ENCODE measurements at regions not wholly inside any gene's neighbourhood (a gene's known extent, or its start where the extent isn't known, plus 50 kb on each side); places are given as distances from the start of the nearest gene placed in this dataset.
"Not testable (repeated sequence)": the region's sequence is repeated elsewhere in the genome, so short reads cannot be mapped to it uniquely, and the experiment has no call there.

DNA sequence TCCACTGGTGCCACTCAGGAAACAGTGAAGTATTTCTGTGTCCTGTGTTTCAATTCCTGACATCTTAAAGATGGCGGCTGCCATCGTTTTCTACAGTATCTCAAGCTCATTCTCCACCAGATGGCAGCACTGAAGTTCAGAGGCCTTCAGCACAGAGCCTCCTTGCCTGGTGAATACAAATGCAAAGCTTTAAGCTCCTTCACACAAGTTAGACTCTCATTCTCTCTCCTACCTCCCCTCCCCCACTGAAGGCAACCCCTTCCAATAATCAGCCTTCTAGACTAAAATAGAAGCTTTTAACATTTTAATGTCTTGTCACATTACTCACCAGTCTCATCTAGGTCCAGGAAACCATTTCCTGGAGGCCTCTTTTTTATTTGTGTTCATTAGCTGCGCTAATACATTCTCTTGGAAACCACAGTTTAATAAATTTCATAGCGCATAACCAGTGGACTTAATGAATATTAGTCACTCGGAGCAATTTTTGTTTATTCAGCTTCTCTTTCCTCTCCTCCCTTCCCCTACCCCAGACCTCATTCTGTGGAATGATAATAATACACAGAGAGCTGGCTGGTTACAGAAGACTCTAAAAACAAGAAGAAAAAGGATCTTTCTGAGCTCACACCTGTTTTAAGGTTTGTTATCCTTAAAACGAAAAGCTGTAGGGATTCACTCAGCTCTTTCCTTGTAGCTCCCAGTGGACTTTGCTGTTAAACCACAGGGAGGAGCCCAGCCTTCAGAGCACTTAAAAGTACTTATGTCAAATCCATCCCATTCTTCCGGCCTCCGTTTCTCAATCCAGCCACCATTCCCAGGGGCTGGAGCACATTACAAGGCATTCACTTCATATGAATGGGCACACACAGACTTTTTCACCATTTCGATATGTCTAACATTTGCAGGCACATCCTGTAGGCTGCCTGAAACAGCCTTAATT lies 384.9 kb downstream of the HLX start:
- DNase-seq = peak; percentile 79

DNA sequence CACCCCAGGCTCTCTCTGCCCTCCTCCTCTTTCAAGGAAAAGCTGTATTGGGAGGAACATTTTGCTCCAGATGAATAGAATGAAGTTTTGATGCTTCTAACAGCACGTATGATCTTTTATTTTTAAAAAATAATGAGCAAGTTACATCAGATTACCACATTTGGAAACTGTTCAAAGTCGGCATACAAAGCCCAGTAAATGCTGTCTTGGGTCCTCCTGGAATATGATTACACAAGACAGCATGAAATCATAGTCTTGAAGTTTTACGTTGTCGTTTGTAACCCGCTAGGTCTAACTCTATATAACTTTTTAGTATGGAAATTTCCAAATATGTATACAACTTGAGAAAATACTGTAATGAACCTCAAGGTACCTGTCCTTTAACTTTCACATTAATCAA lies 385.6 kb downstream of the HLX start:
- no peak for DNase-seq

DNA sequence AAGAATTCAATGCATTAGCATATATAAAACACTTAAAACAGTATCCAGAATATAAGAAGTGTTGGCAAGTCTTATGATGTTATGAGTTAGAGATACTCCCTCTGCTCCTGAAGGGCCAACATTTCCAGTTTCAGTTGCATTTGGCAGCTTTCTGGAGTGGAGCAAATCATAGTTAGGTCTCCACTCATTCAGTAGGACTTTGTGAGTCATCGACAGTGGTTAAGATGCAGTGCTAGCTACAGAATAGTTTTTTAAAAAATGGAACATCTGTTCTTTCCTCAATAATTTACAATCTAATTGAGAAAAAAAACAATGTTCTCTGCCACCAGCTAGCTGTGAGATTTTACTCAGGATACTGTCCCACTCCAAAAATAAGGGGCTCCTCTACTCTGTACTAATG lies 389.1 kb downstream of the HLX start:
- no peak for DNase-seq

DNA sequence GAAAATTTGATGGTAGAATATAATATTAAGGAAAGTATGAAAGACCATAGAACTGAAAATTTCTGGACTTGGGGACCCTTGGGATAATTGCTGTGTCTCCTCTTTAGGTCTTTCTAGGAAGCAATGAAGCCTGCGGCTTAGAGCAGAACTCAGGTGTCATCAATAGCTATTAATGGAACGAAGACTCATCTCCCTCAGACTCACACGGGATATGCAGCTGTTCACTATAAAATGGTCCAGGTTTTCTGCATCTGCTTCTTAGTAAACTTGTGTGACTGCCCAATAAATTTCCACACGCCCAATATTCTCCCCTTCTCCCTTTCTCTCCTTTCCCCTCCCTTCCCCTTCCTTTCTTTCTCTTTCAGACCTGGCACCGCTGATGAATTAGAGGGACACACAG lies 392.5 kb downstream of the HLX start:
- no peak for DNase-seq

DNA sequence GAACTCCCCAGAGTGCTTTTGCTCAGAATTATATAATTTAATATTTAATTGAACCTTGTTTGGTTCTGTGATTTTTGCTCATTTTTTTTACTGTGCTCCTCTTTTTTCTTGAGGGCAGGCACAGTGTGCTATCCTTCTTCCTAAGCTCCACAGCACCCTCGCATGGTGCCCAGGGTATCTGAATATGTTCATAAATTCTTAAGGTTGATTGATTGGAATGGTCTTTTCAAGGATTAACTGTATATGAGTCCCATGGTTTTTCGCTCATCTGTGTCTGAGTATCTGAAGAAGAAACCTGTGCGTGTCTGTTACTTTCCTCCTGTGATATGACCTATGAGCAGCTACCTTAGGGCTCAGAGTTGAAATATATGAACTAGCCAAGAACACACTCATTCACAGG lies 393.7 kb downstream of the HLX start:
- DNase-seq = no peak

DNA sequence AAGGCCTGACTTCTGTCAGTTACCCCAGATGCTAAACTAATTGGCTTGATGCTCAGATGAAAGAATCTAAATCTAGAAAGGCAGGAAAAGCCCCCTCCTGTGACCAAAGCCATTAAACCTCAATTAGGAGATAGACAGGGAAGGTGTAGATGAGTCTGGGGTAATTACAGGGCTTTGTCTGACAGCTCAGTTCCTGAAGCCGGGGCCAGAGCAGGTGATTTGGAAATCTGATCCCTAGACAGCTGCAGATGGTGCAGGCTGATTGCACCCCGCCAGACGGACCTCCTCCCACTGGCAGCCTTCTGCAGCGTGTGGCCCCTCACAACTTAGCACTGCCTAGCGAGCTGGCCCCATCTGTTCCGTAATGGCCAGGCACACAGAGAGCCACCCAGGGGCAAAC lies 395.1 kb downstream of the HLX start:
- DNase-seq = no peak

DNA sequence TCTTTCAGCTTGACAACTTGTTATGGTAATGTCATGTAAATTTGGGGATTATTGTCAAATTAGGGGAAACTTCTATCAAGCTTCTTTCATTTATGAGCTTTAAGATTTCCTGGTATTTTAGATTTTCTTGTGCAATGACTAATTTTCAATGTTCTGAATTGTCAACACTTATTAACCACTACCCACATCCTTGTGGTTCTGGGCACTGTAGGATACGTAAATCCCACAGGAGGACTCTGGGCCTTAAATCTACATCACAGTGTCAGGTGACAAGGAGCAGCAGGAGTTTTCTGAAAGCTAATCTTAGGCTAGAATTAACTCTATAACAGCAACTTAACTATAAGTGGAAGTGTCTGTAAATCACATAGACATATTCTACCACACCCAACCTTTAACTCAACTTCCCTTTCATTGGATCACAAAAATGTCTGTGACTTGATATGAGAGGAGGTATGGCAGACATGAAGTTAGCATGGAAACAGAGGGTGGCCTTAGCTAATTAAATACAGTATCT lies 397.7 kb downstream of the HLX start:
- no peak for DNase-seq

DNA sequence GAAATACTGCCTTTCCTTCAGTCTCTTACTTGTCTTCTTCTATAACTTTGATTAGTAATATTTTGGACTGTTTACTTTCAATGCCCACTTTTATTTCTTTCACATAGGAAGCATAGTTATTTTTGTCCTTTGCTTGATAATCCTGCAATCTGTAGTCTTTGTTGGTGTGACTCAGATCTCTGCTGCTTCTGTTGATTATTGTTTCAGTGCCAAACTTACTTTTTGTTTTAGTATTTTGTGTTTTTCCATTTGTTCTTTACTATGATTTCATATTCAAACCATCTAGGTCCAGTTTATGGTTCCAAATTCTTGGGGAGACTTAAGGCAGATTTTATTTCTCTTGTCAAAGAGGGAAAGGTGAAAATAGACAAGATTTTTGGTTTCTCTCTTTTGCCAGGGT lies 399.9 kb downstream of the HLX start:
- DNase-seq = no peak

DNA sequence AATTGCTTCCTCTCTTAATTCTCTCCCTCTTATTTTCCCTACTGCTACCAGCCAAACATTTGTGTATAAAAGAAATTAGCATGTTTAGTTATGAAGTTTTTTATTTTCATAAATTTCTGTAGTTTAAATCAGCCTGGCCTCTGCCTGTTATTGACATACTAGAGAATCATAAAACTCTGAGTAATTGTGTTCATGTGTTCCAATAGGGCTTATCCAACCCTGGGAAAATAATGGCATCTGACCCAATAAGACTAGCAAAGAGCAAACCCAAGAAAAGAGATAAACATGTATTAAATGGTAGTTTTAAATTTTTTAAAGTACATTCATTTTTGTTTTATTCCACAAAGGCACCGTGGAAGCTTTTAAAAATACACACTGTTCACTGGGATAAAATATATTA lies 404.3 kb downstream of the HLX start:
- DNase-seq = no peak

DNA sequence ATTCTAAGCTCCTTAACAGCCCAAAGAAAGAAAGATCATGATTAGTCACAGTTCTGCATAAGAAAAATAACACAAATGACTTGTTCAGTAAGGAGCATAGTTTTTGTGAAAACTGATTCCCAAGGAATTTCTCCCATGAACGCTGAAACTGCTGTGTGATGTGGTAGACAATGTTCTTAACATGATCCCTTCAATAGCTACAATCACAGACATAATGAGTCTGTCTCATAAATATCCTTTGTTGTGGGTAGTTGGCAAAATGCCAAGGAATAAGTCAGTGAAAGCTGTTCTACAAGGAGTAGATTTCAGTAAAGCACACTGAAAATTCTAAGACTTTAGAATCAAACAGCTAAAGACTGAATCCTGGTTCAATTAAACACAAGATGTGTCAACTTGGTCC lies 404.8 kb downstream of the HLX start:
- DNase-seq = no peak

DNA sequence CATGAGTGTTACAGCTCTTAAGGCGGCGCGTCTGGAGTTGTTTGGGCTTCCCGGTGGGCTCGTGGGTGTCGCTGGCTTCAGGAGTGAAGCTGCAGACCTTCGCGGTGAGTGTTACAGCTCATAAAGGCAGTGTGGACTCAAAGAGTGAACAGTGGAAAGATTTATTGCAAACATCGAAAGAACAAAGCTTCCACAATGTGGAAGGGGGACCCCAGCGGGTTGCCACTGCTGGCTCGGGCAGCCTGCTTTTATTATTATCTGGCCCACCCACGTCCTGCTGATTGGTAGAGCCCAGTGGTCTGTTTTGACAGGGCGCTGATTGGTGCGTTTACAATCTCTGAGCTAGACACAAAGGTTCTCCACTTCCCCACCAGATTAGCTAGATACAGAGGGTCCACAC lies 405.7 kb downstream of the HLX start:
- not testable (repeated sequence) for DNase-seq

DNA sequence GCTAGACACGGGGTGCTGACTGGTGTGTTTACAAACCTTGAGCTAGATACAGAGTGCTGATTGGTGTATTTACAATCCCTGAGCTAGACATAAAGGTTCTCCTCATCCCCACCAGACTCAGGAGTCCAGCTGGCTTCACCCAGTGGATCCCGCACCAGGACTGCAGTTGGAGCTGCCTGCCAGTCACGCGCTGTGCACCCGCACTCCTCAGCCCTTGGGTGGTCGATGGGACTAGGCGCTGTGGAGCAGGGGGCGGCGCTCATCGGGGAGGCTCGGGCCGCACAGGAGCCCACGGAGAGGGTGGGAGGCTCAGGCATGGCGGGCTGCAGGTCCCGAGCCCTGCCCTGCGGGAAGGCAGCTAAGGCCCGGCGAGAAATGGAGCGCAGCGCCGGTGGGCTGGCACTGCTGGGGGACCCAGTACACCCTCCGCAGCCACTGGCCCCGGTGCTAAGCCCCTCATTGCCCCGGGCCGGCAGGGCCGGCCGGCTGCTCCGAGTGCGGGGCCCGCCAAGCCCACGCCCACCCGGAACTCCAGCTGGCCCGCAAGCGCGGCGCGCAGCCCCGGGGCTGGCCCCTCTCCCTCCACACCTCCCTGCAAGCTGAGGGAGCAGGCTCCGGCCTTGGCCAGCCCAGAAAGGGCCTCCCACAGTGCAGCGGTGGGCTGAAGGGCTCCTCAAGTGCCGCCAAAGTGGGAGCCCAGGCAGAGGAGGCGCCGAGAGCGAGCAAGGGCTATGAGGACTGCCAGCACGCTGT lies 406.4 kb downstream of the HLX start:
- not testable (repeated sequence) for DNase-seq

DNA sequence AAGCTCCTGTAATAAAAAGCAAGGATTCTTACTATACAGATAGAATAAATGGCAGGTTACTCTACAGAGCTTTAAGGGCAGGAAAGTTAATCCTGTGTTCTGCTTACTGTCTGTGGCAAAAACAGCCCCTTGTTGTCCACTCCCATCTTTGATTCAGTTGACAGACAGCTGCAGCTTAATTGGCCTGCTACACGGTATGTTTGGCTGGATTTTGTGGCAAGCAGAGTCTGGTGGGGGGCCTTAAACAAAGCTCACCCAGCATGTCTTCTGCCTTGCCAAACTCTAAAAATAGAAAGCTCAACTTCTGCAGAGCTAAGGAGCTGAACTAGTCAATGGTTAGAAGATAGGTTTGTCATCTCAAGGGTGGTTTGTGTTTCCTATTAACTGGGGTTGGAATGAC lies 407.2 kb downstream of the HLX start:
- no peak for DNase-seq

DNA sequence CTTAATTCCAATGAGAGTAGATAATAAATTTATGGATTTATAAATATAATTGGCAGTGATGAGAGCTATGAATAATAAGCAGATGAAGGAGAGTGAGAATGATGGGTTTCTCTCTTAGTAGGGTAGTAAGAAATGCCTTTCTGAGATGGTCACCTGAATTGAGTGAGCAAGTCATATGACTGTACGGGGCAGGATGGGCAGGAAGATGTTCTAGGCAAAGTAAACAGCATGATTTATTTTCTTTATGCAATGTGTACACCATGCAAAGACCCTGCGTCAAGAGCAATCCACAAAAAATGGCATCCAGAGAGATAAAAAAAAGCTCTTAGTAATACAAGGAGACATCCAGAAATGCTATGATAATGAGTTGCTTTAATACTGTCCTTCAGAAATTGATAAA lies 409.9 kb downstream of the HLX start:
- DNase-seq = no peak

DNA sequence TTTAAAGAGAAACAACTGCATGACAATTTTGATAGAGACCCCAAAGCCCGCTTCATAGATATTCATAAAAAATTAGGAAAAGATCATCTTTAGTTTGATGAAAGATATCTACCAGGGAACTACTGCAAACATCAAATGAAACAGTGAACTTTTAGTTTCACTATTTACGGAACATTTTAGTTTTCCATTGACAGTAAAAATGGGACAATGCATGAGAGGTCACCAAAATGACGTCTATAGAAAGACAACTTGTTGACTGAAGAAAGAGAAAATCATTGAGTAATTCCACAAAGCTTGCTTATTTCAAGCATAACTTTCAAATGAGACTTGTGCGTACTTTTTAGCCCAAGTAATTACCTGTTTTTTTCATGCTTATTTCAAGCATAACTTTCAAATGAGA lies 411.4 kb downstream of the HLX start:
- no peak for DNase-seq

DNA sequence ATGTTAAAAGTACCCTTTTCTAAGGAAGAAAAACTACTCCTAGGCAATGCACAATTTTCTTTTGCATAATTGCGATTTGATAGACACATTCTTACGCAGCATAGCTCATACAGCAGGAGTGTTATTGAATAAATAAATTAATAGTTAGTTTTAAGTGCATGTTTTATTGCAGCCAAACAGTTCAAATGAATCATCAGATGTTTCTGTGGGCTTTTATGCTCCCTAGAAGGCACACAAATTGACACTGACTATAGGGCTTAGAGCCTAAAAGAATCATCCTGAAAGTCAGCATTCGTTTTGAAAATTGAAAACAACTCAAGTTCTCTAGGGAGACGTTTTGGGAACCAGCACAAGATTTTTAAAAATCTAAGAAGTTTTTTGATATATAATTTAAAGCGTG lies 411.9 kb downstream of the HLX start:
- DNase-seq = no peak

DNA sequence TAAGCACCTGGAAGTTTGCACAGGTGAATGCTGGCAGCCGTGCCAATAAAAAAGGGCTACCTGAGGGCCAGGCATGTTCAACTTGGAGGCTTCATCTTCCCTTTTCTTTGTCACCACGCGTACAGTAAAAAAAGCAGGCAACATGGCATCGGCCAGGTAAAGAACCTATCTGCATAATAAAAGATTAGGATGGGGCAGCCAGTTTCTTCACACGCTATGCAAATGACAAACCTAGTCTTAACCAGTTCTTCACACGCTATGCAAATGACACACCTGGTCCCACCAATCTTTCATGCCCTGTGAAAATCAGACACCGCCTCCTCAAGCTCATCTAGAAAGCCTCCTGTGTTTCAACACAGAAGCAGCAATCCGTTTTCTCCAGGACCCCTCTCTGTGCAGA lies 413.4 kb downstream of the HLX start:
- no peak for DNase-seq

DNA sequence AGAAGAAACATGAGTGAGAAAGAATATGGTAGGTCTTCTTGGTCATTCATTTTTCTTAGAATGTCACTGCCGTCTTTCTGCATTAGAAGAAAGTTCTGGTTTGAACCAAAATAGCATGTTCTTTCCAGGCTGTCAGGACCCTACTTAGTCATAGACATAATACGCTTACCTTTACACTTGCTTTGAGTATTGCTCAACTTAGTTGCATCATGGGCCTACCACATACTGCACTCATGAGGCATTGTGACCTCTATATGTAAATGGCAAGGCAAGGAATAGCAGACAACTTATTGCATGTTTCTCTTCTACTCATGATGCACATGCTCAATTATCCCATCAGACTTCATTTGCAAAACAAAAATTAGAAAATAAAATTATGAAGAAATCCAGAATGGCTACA lies 415.0 kb downstream of the HLX start:
- DNase-seq = no peak

DNA sequence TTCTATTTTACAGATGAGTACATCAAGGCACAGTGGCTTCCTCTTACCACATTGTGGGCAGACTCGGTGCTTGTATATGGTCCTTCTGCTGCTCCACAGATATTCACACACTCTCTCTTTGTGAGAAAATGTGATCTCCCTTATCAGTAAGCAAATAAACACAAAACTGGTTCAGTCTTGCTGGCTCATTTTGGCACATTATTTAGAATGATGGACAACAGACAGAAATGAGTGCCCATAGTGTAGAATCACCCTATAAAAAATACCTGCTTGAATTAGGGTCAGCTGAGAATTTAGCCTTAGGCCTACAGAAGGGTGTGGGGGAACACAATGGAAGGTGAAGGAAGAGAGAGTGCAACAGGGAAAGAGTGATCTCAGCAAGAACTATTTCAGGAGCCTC lies 423.1 kb downstream of the HLX start:
- no peak for DNase-seq

DNA sequence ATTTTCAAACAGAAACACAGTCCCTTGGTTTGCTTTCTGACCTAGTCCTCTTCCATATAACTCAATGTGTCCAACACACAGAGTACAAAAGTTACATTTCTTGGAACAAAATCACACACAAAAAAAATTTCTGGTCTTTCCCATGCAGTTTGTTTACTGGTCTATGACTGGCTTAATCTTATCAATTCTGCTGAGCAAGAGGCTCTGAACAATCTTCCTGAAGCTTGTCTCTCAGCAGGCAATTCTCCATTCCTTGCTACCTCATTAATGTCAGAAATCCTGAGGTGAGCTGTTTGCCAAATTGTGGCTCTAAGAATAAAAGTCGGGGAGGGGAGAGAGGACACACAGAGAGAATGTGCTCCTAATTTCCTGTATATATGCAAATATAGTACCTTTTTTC lies 423.6 kb downstream of the HLX start:
- no peak for DNase-seq

DNA sequence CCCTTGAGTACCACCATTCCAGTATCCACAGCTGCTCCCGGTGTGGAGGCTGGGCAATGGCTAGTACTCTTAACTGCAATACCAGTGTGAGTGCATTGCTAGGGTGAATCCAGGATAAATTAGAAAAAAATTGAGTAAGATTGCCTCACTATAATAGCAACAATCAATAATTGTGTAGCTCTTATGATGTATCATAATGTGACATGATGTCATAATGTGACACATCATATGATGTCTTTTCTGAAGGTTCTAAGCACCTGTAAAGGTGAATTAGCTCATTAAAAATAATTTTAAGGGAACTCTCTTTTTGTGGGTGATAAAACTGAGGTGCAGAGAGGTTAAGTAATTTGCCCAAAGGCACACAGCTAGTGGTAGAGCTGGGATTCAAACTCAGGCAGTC lies 424.4 kb downstream of the HLX start:
- no peak for DNase-seq

DNA sequence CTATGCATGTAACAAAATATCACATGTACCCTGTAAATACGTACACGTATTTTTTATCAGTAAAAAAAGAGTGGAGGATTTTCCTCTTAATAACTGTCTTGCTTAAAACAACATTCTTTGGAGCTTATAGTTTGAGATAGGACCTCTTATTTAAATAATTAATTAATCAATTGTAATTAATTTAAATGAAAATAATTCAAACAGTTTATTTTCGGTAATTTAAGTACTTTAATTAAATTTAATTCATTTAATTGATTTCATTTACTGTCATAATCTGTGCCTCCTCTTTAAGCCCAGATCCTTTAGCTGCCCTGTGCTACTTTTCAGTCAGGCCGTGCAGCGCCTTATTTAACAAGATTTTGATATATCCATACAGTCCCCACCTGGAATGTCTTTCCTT lies 427.0 kb downstream of the HLX start:
- DNase-seq = no peak

DNA sequence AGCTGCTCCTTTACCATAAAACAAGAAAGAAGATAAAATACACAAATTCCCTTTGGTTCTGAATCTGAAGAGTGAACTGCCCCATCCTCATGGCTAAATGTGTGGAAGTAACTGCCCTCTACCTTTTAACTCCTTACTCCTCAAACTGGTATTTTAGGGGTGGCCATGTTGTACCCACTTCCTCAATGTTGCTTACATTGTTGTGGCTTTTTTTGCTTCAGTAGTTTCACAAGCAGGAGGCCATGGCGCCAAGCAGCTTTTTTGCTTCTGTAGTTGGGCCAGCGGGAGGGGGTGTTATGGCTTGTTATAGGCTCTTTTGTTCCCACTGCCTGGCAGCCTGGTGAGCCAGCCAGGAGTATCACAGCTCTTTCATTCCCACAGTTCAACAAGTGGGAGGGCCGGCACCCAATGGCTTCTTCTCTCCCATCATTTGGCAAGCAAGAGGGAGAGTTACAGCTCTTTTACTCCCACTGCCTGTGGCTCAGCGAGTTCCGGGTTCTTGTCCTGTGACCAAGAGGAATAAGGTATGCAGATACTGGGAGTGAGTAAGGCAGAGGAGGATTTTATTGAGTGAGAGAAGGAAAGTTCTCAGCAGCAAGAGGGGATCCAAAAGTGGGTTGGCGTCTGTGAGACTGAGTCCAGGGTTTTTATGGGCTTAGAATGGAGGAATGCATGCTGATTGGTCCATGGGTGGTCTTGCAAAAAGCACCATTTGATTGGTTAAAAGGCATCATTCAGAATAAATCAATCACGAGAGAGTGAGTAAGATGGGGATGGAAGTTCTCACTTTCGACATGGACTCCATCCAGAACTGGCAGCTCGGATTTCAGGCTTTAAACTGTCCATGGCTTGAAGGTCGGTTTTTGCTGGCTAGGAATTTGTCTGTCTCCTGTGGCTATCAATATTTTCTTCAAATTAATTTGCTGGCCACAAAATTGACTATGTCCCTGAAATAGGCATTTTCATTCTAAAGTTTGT lies 429.6 kb downstream of the HLX start:
- no peak for DNase-seq

Measured in hematopoietic multipotent progenitor cell treated with erythropoietin and hydrocortisone succinate and interleukin-3 and kit ligand, for 6 days (in vitro differentiated cells).